ENCODE measurements at regions not wholly inside any gene's neighbourhood (a gene's known extent, or its start where the extent isn't known, plus 50 kb on each side); places are given as distances from the start of the nearest gene placed in this dataset.

DNA sequence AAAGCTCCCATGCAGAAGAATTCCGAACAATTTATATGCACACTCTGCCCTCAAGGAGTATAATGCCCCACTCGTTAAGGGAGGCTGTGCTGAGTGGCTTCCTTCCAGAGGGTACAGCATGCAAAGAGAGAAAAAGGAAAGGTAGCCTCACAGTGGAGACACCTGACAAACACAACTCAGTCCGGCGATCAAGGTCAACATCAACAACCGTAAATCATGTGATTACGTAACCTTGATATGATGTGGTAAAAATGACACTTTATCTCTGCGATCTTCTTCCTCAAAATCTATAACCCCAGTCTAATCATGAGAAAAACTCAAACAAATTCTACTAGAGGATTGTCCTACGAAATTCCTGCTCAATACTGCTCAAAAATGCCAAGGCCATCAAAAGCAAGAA is 400.5 kb upstream of the CCDC196 start:
- no peak for FAIRE-seq
- no peak for DNase-seq (ENCODE audit: extremely low spot score, insufficient read length, low read depth)

- DNase-seq (ENCODE audit: extremely low spot score, insufficient read length, low read depth) (no peak), FAIRE-seq (no peak)
Observed at GRCh38 chr14:66087231-66087630, 398.9 kb upstream of the CCDC196 start.

GRCh38 chr14:66088656-66089055 is 397.5 kb upstream of the CCDC196 start:
- FAIRE-seq (no peak), DNase-seq (ENCODE audit: extremely low spot score, insufficient read length, low read depth) (no peak)

- no peak for DNase-seq (ENCODE audit: extremely low spot score, insufficient read length, low read depth)
- FAIRE-seq = no peak
Observed at GRCh38 chr14:66092206-66092605, 394.0 kb upstream of the CCDC196 start.

GRCh38 chr14:66092748-66093147 is 393.4 kb upstream of the CCDC196 start:
- FAIRE-seq (no peak), DNase-seq (ENCODE audit: extremely low spot score, insufficient read length, low read depth) (no peak)

GRCh38 chr14:66094001-66094727 is 392.0 kb upstream of the CCDC196 start:
- FAIRE-seq (no peak), DNase-seq (ENCODE audit: extremely low spot score, insufficient read length, low read depth) (no peak)

DNA sequence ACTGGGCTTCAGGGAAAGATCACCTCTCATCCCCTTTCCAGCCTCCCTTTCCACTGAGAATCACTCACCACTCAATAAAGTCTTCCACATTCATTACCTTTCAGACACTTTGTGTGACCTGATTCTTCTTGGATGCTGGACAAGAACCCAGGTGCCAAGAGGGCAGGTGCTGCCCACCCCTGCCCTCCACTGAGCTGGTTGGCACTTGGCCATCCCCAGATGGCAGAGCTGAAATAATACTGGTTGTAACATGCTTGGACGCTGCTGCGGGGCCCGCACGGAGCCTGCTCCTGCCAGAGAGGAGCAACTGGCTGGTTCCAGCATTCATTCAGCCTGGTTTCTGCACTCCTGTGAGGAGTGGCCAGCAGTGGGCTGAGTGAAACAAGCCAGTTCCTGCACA is 386.7 kb upstream of the CCDC196 start:
- FAIRE-seq (no peak), DNase-seq (ENCODE audit: extremely low spot score, insufficient read length, low read depth) (no peak)

DNA sequence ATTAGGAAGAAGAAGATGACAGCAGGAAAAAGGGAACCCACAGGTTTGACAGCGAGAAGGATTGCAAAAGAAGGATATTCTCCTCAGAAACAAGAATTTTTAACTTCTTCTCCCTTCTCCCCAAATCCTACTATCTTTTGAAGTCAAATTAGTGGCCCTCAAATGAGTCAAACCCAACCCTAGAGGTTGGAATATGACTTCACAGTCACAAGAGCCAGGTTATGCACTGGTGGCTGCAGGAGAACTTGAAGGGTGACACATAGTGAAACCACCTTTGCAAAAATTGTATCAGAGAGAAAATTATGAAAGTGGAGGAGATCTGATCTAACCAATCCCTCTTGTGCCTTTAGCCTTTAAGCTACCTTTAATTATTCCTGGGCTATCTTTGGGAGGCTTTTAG is 386.2 kb upstream of the CCDC196 start:
- FAIRE-seq = no peak
- DNase-seq (ENCODE audit: extremely low spot score, insufficient read length, low read depth) = peak; percentile 11

GRCh38 chr14:66101662-66102061 is 384.5 kb upstream of the CCDC196 start:
- no peak for FAIRE-seq
- DNase-seq (ENCODE audit: extremely low spot score, insufficient read length, low read depth) = no peak

- DNase-seq (ENCODE audit: extremely low spot score, insufficient read length, low read depth) (no peak), FAIRE-seq (no peak)
Observed at GRCh38 chr14:66104486-66104885, 381.7 kb upstream of the CCDC196 start.

DNA sequence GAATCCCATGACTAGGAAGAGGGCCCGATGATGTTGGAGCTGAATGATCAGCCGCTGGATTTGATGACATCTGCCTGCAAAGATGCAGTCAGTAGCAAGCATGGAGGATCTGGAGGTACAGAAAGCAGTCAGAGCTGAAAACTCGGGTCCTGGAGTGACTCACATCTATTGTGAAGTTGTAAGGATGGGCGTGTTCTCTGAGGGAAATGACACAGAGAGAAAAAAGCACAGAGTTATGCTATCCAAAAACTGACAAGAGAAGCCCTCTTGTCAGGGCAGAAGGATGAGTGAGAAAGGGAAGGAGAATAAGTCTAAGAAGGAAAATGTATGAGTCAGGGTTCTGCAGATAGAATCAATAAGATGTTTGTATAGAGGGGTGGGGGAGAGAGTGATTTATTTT is 380.4 kb upstream of the CCDC196 start:
- DNase-seq (ENCODE audit: extremely low spot score, insufficient read length, low read depth) (no peak), FAIRE-seq (no peak)

GRCh38 chr14:66109426-66109825 is 376.7 kb upstream of the CCDC196 start:
- DNase-seq (ENCODE audit: extremely low spot score, insufficient read length, low read depth) (no peak), FAIRE-seq (no peak)

DNA sequence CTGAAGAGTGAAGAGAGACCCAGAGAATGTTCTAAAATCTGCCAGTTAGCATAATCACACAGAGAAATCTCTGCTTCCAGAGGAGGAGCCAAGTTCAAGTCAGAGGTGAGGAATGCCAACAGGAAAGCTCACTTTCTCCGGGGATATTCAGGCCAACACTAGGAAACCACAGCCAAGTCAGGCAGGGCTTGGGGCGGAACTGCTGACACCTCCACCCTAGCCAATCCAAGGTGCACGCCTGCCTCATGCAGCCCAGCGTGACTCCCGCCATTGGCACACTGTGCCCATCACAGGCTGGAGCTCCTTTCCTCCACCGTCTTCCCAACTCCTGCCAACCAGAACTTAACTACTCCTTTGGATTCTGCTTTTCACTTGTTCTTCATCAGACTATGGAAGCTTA is 374.3 kb upstream of the CCDC196 start:
- DNase-seq (ENCODE audit: extremely low spot score, insufficient read length, low read depth) = no peak

DNA sequence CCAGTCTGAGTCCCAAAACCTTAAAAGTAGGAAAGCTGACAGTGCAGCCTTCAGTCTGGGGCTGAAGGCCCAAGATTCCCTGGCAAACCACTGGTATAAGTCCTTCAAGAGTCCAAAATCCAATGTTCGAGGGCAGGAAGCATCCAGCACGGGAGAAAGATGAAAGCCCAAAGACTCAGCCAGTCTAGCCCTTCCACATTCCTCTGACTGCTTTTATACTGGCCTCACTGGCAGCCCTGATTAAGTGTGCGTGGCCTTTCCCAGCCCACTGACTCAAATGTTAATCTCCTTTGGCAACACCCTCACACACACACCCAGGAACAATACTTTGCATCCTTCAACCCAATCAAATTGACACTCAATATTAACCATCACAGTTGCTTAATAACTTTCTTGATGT is 372.1 kb upstream of the CCDC196 start:
- no peak for FAIRE-seq
- no peak for DNase-seq (ENCODE audit: extremely low spot score, insufficient read length, low read depth)

More for the DNA sequence above, 374.3 kb upstream of the CCDC196 start:
- no peak for FAIRE-seq

- DNase-seq (ENCODE audit: extremely low spot score, insufficient read length, low read depth) = no peak
- no peak for FAIRE-seq
Observed at GRCh38 chr14:66115740-66116502, 370.2 kb upstream of the CCDC196 start.

DNA sequence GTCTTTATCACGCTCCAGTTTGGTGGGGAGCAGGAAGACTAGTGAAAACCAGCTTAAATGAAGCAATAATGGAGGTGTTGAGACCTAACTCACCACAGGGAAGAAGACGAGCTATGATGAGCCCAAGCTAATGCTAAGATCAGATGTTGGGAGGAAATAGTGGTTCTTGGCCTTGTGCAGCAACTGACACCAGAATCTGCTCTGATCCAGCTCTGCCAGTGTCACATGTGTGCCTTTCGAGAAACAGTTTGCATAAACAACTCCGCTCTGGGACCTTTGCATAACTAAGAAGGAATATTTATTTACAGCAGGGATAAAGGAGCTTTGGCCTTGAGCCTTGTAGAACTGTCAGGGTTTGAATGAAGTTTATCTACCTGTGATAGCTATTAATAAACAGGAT is 369.4 kb upstream of the CCDC196 start:
- no peak for DNase-seq (ENCODE audit: extremely low spot score, insufficient read length, low read depth)
- FAIRE-seq = no peak

DNA sequence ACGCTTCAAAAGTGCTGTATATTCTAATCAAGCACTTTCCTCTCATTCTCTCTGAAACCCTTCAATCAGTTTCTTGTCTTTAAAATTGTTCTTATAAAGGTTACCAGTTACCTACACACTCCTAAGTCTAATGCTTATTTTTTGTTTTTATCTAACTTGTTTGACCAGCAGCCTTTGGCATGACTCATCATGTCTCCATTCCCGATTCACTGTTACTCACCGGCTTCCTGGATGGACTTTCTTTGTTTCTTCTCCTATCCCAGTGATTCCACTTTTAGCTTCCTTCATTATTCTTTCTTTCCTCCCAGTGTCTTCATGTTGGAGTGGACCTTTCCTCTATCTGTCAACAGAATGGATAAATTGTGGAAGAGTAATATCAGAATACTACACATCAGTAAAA is 368.6 kb upstream of the CCDC196 start:
- DNase-seq (ENCODE audit: extremely low spot score, insufficient read length, low read depth) (no peak), FAIRE-seq (no peak)

GRCh38 chr14:66119606-66120231 is 366.5 kb upstream of the CCDC196 start:
- DNase-seq (ENCODE audit: extremely low spot score, insufficient read length, low read depth) = no peak
- FAIRE-seq = no peak

GRCh38 chr14:66120402-66120801 is 365.8 kb upstream of the CCDC196 start:
- no peak for FAIRE-seq

GRCh38 chr14:66121859-66122258 is 364.3 kb upstream of the CCDC196 start:
- FAIRE-seq = no peak

More at GRCh38 chr14:66120402-66120801, 365.8 kb upstream of the CCDC196 start:
- DNase-seq (ENCODE audit: extremely low spot score, insufficient read length, low read depth) = no peak

DNA sequence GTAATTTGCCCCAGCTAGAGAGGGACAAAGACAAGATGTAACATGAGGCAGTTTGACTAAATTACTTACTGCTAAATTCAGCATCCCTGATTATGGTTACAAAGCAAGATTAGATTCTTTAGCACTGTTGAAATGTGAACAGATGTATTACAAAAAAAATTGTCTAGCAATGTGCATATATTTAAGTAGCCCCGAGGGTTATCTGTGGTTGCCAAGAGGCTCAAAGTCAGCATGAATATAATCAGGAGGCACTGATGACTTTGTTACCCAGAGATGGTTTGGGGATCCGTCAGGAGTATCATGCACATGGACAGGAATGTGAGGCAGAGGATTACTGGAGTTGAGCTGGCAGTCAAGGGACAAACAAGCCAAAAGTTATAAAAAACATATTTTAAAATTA is 356.9 kb upstream of the CCDC196 start:
- no peak for DNase-seq (ENCODE audit: extremely low spot score, insufficient read length, low read depth)
- FAIRE-seq = no peak

More at GRCh38 chr14:66121859-66122258, 364.3 kb upstream of the CCDC196 start:
- DNase-seq (ENCODE audit: extremely low spot score, insufficient read length, low read depth) = no peak
